Endothelial cell of umbilical vein (primary cell): ENCODE measurements at regions not wholly inside any gene's neighbourhood (a gene's known extent, or its start where the extent isn't known, plus 50 kb on each side); places are given as distances from the start of the nearest gene placed in this dataset.

Experiments used
- CTCF ChIP-seq, 2 donors: IDR thresholded peaks; 1 replicate in 1 of 2; 2 replicates in 1 of 2; pipeline ENCODE4 v1.5.1; 2011; ENCODE audit warnings: low read length in 2 of 2, mild to moderate bottlenecking in 2 of 2, moderate library complexity in 2 of 2, control low read depth in 1 of 2, inconsistent platforms in 1 of 2, low read depth in 1 of 2; ENCODE audit not compliant: insufficient read depth in 1 of 2; ENCODE audit errors: extremely low read depth in 1 of 2
- EZH2 ChIP-seq: IDR thresholded peaks from 2 replicates; pipeline ENCODE4 v1.6.1; 2012; ENCODE audit warnings: borderline replicate concordance, low read depth, mild to moderate bottlenecking, moderate library complexity, low read length, inconsistent platforms; ENCODE audit not compliant: severe bottlenecking
- GATA2 ChIP-seq: IDR thresholded peaks from 2 replicates; pipeline ENCODE4 v1.7.0; 2011; ENCODE audit warnings: low read depth, mild to moderate bottlenecking, moderate library complexity, mixed read lengths, low read length; ENCODE audit not compliant: insufficient read length, insufficient read depth
- JUN ChIP-seq: IDR thresholded peaks from 2 replicates; pipeline ENCODE4 v1.6.1; 2011; ENCODE audit warnings: borderline replicate concordance, low read depth; ENCODE audit not compliant: insufficient read length, insufficient read depth
- MAX ChIP-seq: IDR thresholded peaks from 2 replicates; pipeline ENCODE4 v1.6.1; 2011; ENCODE audit not compliant: insufficient read depth, insufficient read length
- POLR2A ChIP-seq: IDR thresholded peaks from 2 replicates; pipeline ENCODE4 v1.6.1; 2012; ENCODE audit warnings: low read depth, mild to moderate bottlenecking, control low read depth, low read length
- POLR2AphosphoS5 ChIP-seq: IDR thresholded peaks from 2 replicates; pipeline ENCODE4 v1.6.1; 2012; ENCODE audit warnings: low read depth, mild to moderate bottlenecking, control low read depth, low read length, moderate library complexity; ENCODE audit not compliant: insufficient read depth

- no peak for TF ChIP-seq CTCF (IDR thresholded peaks at IDR 0.05; ENCODE audit: extremely low read depth in 1 of 2, insufficient read depth in 1 of 2, low read depth in 1 of 2, low read length in 2 of 2)
- TF ChIP-seq EZH2, result no peak
- TF ChIP-seq POLR2AphosphoS5, result no peak
- no peak for TF ChIP-seq MAX
- no peak for TF ChIP-seq POLR2A
- no peak for TF ChIP-seq JUN
- no peak for TF ChIP-seq GATA2
Observed at GRCh38 chr6:145003145-145003544, 718.0 kb downstream of the UTRN start.
